Brain pericyte (primary cell): ENCODE measurements at regions not wholly inside any gene's neighbourhood (a gene's known extent, or its start where the extent isn't known, plus 50 kb on each side); places are given as distances from the start of the nearest gene placed in this dataset.

Experiments
- DNase-seq: peaks from one replicate; pipeline ENCODE4 v3.0.0-alpha.2; 2012; ENCODE audit warnings: low read depth, low spot score

- no peak for DNase-seq
Measured at GRCh38 chr3:81048058-81048665, 713.3 kb downstream of the GBE1 start.

- no peak for DNase-seq
Measured at GRCh38 chr3:81045976-81046375, 715.5 kb downstream of the GBE1 start.

GRCh38 chr3:81045246-81045645, 716.2 kb downstream of the GBE1 start:
- no peak for DNase-seq

- no peak for DNase-seq
Measured at GRCh38 chr3:81043660-81044199, 717.7 kb downstream of the GBE1 start.

GRCh38 chr3:81043009-81043408, 718.4 kb downstream of the GBE1 start:
- no peak for DNase-seq

GRCh38 chr3:81041331-81041730, 720.1 kb downstream of the GBE1 start:
- no peak for DNase-seq

- DNase-seq = no peak
Measured at GRCh38 chr3:81040107-81040506, 721.3 kb downstream of the GBE1 start.

GRCh38 chr3:81033684-81034083, 727.8 kb downstream of the GBE1 start:
- no peak for DNase-seq

GRCh38 chr3:81033185-81033584, 728.3 kb downstream of the GBE1 start:
- DNase-seq = no peak

GRCh38 chr3:81029861-81030260, 731.6 kb downstream of the GBE1 start:
- no peak for DNase-seq

GRCh38 chr3:81027344-81027743, 734.1 kb downstream of the GBE1 start:
- DNase-seq = no peak

GRCh38 chr3:81024560-81024959, 736.9 kb downstream of the GBE1 start:
- no peak for DNase-seq

GRCh38 chr3:81022339-81022738, 739.1 kb downstream of the GBE1 start:
- no peak for DNase-seq

GRCh38 chr3:81013360-81013759, 748.1 kb downstream of the GBE1 start:
- DNase-seq = no peak

GRCh38 chr3:81005992-81006391, 755.5 kb downstream of the GBE1 start:
- DNase-seq = no peak

- DNase-seq = no peak
Measured at GRCh38 chr3:81003817-81004216, 757.6 kb downstream of the GBE1 start.

- DNase-seq = no peak
Measured at GRCh38 chr3:81003008-81003645, 758.3 kb downstream of the GBE1 start.

- DNase-seq = no peak
Measured at GRCh38 chr3:80999481-80999880, 762.0 kb downstream of the GBE1 start.

GRCh38 chr3:80998022-80998421, 763.4 kb downstream of the GBE1 start:
- no peak for DNase-seq

GRCh38 chr3:80997622-80998021, 763.8 kb downstream of the GBE1 start:
- DNase-seq = no peak

GRCh38 chr3:80994767-80995166, 766.7 kb downstream of the GBE1 start:
- no peak for DNase-seq

- no peak for DNase-seq
Measured at GRCh38 chr3:80994085-80994665, 767.3 kb downstream of the GBE1 start.
